ENCODE measurements at regions not wholly inside any gene's neighbourhood (a gene's known extent, or its start where the extent isn't known, plus 50 kb on each side); places are given as distances from the start of the nearest gene placed in this dataset.

GRCh38 chr7:63117-63480 lies 129.3 kb upstream of the FAM20C start:
- DNase-seq (ENCODE audit: low spot score in 2 of 2, unreplicated experiment in 2 of 2), result peak; percentile 10 to 13
- TF ChIP-seq CTCF (IDR thresholded peaks at IDR 0.05; ENCODE audit: unreplicated experiment), result no peak
- no peaks in the 10 kb centered on the region for H3K9me3 Mint-ChIP-seq

GRCh38 chr7:63521-64021 lies 128.8 kb upstream of the FAM20C start:
- peak in 1 of 2 experiments; percentile 5 for DNase-seq (ENCODE audit: low spot score in 2 of 2, unreplicated experiment in 2 of 2)
- TF ChIP-seq CTCF (IDR thresholded peaks at IDR 0.05; ENCODE audit: unreplicated experiment), result no peak
- Mint-ChIP-seq H3K9me3 (no peaks in the 10 kb centered on the region), H3K27ac (no peak overlapping the region), H3K36me3 (no peaks in the 10 kb centered on the region), H3K27me3 (ENCODE audit: low read depth) (peaks cover 5% of the 10 kb centered on the region), H3K4me3 (no peak overlapping the region), H3K4me1 (peaks cover 12% of the 10 kb centered on the region)

More at GRCh38 chr7:63117-63480, 129.3 kb upstream of the FAM20C start:
- Mint-ChIP-seq H3K27me3 (ENCODE audit: low read depth) (peaks cover 5% of the 10 kb centered on the region), H3K4me3 (no peak overlapping the region), H3K36me3 (no peaks in the 10 kb centered on the region), H3K4me1 (peaks cover 12% of the 10 kb centered on the region), H3K27ac (no peak overlapping the region)

GRCh38 chr7:64098-64915 lies 128.1 kb upstream of the FAM20C start:
- Mint-ChIP-seq H3K27ac (no peak overlapping the region), H3K4me1 (peaks cover 12% of the 10 kb centered on the region), H3K4me3 (no peak overlapping the region), H3K27me3 (ENCODE audit: low read depth) (peaks cover 4% of the 10 kb centered on the region), H3K9me3 (no peaks in the 10 kb centered on the region), H3K36me3 (no peaks in the 10 kb centered on the region)
- peak in 1 of 2 experiments; percentile 68 for DNase-seq (ENCODE audit: low spot score in 2 of 2, unreplicated experiment in 2 of 2)
- TF ChIP-seq CTCF (IDR thresholded peaks at IDR 0.05; ENCODE audit: unreplicated experiment), result peak; percentile 16

GRCh38 chr7:64916-65341 lies 127.4 kb upstream of the FAM20C start:
- no peak overlapping the region for H3K27ac Mint-ChIP-seq
- TF ChIP-seq CTCF (IDR thresholded peaks at IDR 0.05; ENCODE audit: unreplicated experiment), result no peak
- DNase-seq (ENCODE audit: low spot score in 2 of 2, unreplicated experiment in 2 of 2), result no peak
- H3K9me3 Mint-ChIP-seq, result no peaks in the 10 kb centered on the region
- H3K4me1 Mint-ChIP-seq, result peaks cover 12% of the 10 kb centered on the region
- H3K27me3 Mint-ChIP-seq (ENCODE audit: low read depth), result no peaks in the 10 kb centered on the region
- no peaks in the 10 kb centered on the region for H3K36me3 Mint-ChIP-seq
- H3K4me3 Mint-ChIP-seq, result no peak overlapping the region

GRCh38 chr7:65554-65953 lies 126.8 kb upstream of the FAM20C start:
- TF ChIP-seq CTCF (IDR thresholded peaks at IDR 0.05; ENCODE audit: unreplicated experiment), result no peak
- no peaks in the 10 kb centered on the region for H3K36me3 Mint-ChIP-seq
- H3K27ac Mint-ChIP-seq, result no peak overlapping the region
- H3K9me3 Mint-ChIP-seq, result no peaks in the 10 kb centered on the region
- H3K4me3 Mint-ChIP-seq, result no peak overlapping the region
- DNase-seq (ENCODE audit: low spot score in 2 of 2, unreplicated experiment in 2 of 2), result no peak
- H3K27me3 Mint-ChIP-seq (ENCODE audit: low read depth), result no peaks in the 10 kb centered on the region
- peaks cover 12% of the 10 kb centered on the region for H3K4me1 Mint-ChIP-seq

Measured in mesothelial cell of epicardium (in vitro differentiated cells).